T47D (cell line): ENCODE measurements at regions not wholly inside any gene's neighbourhood (a gene's known extent, or its start where the extent isn't known, plus 50 kb on each side); places are given as distances from the start of the nearest gene placed in this dataset.
A peak's percentile ranks its signal among the peaks of the same experiment; 100 is the strongest.

Experiments used
- DNase-seq, 2 experiments: peaks; one replicate each; pipeline versions ENCODE4 v3.0.0 to v3.0.0-alpha.2; 2011 to 2012; ENCODE audit warnings: low read depth in 1 of 2, low spot score in 1 of 2
- JUND ChIP-seq: IDR thresholded peaks from 2 replicates; pipeline ENCODE4 v1.6.1; 2012; ENCODE audit warnings: low read depth
- in situ Hi-C: cut with HindIII; loops from 2 replicates; pipeline ENCODE4 v1.10.0; 2016; ENCODE audit warnings: low sequenced_read_pairs, low pct_unique_long_range_greater_than_20kb

GRCh38 chr2:5064687-5065086, 627.5 kb upstream of the SOX11 start:
- no peak for DNase-seq
- TF ChIP-seq JUND, result no peak

GRCh38 chr2:5067816-5068215, 624.4 kb upstream of the SOX11 start:
- no peak for TF ChIP-seq JUND
- in situ Hi-C loops, result no loop called here
- DNase-seq, result no peak

More at GRCh38 chr2:5064687-5065086, 627.5 kb upstream of the SOX11 start:
- in situ Hi-C loops, result no loop called here

- TF ChIP-seq JUND, result no peak
- no peak for DNase-seq
- in situ Hi-C loops, result no loop called here
These were observed 621.9 kb upstream of the SOX11 start for GRCh38 chr2:5070257-5070656.

- TF ChIP-seq JUND, result no peak
- no peak for DNase-seq
- in situ Hi-C loops, result no loop called here
These were observed 617.5 kb upstream of the SOX11 start for GRCh38 chr2:5074733-5075132.

- in situ Hi-C loops, result no loop called here
- DNase-seq, result no peak
- TF ChIP-seq JUND, result no peak
These were observed 615.6 kb upstream of the SOX11 start for GRCh38 chr2:5076599-5076998.

GRCh38 chr2:5077479-5078089, 614.6 kb upstream of the SOX11 start:
- TF ChIP-seq JUND, result no peak
- no peak for DNase-seq
- in situ Hi-C loops, result no loop called here

- no peak for DNase-seq
- TF ChIP-seq JUND, result no peak
- in situ Hi-C loops, result no loop called here
These were observed 608.8 kb upstream of the SOX11 start for GRCh38 chr2:5083402-5083801.

GRCh38 chr2:5089409-5089808, 602.8 kb upstream of the SOX11 start:
- no peak for TF ChIP-seq JUND
- in situ Hi-C loops, result no loop called here
- no peak for DNase-seq

GRCh38 chr2:5093056-5093455, 599.1 kb upstream of the SOX11 start:
- TF ChIP-seq JUND, result no peak
- in situ Hi-C loops, result no loop called here
- DNase-seq, result no peak

GRCh38 chr2:5093518-5093917, 598.7 kb upstream of the SOX11 start:
- no peak for TF ChIP-seq JUND
- no peak for DNase-seq
- in situ Hi-C loops, result no loop called here

GRCh38 chr2:5094192-5094591, 598.0 kb upstream of the SOX11 start:
- DNase-seq, result no peak
- in situ Hi-C loops, result no loop called here
- no peak for TF ChIP-seq JUND

GRCh38 chr2:5098286-5098685, 593.9 kb upstream of the SOX11 start:
- TF ChIP-seq JUND, result no peak
- in situ Hi-C loops, result no loop called here
- no peak for DNase-seq

- no peak for DNase-seq
- TF ChIP-seq JUND, result no peak
- in situ Hi-C loops, result no loop called here
These were observed 589.4 kb upstream of the SOX11 start for GRCh38 chr2:5102823-5103222.

- in situ Hi-C loops, result no loop called here
- no peak for TF ChIP-seq JUND
- peak in 1 of 2 experiments; percentile 52 for DNase-seq
These were observed 580.6 kb upstream of the SOX11 start for GRCh38 chr2:5111581-5111980.
